Adipocyte (in vitro differentiated cells): ENCODE measurements at regions not wholly inside any gene's neighbourhood (a gene's known extent, or its start where the extent isn't known, plus 50 kb on each side); places are given as distances from the start of the nearest gene placed in this dataset.
"Not testable (repeated sequence)": the region's sequence is repeated elsewhere in the genome, so short reads cannot be mapped to it uniquely, and the experiment has no call there.

ENCODE experiments used
- DNase-seq: peaks from one replicate; pipeline ENCODE4 v3.0.0-alpha.2; 2015; ENCODE audit warnings: low read depth
- H3K27me3 ChIP-seq: replicated peaks from 2 replicates; pipeline ENCODE4 v1.7.0; 2013; ENCODE audit warnings: mild to moderate bottlenecking, low read length, moderate library complexity; ENCODE audit not compliant: control insufficient read depth, insufficient read depth
- H3K36me3 ChIP-seq: 2 replicates; pipeline ENCODE4 v1.7.0; 2013; ENCODE audit warnings: low read length, mild to moderate bottlenecking, moderate library complexity; ENCODE audit not compliant: control insufficient read depth, insufficient read depth, severe bottlenecking
- H3K4me1 ChIP-seq: 2 replicates; pipeline ENCODE4 v1.7.0; 2013; ENCODE audit warnings: mild to moderate bottlenecking, low read length, moderate library complexity; ENCODE audit not compliant: control insufficient read depth, insufficient read depth
- H3K4me3 ChIP-seq: 2 replicates; pipeline ENCODE4 v1.7.0; 2013; ENCODE audit warnings: mild to moderate bottlenecking, low read length, moderate library complexity
- H3K9ac ChIP-seq: 2 replicates; pipeline ENCODE4 v1.7.0; 2013; ENCODE audit warnings: mild to moderate bottlenecking, low read length, moderate library complexity
- H3K9me3 ChIP-seq: 2 replicates; pipeline ENCODE4 v1.7.0; 2013; ENCODE audit warnings: mild to moderate bottlenecking, low read length, moderate library complexity; ENCODE audit not compliant: control insufficient read depth

DNA sequence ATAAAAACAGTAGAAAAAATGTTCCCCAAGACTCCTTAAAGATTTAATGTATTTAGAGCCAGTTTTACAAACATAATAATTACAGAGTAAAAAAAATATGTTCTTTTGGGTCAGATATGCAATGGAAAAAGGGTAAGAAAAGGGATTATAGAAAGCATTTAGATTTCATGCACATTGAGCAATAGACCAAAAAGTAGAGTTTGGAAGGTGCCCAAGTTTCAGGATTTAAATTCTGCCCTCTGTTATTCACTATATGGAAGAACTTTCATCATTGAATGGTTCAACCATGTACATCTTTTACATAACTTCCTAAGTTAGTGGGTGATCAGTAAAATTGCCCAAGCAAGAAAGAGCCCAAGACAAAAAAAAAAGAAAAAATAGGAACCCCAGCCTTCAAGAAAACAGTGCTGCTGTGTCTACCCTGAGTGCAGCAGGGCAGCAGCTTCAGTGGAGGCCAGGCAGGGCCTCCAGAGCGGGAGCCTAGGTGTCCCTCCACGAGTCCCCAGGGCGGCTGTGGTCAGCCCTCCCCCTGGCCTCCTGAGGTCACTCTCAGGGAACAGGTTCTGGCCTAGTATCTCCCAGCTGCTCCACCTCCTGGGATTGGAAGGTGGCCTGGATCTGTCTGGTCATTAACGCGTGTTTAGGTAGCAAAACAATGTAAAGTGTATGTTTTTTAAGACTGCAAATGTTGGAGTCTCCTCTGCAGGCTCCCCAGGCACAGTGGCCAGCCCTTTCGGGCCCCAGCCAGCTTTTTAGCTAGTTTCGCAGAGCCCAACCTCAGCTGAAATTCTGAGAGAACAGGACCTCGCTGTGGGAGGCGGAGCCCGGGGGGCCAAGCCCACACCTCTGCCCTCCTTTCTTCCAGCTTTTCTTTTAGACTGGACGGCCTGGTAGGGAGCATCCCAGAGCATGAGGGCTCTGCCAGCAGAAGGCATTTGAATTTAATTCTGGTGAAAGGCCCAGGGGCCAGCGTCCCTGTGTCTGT lies 77.3 kb downstream of the TEX51 start:
- no peaks in the 10 kb centered on the region for H3K9me3 ChIP-seq
- DNase-seq: peak; percentile 85
- H3K36me3 ChIP-seq: no peaks in the 10 kb centered on the region
- no peak overlapping the region for H3K9ac ChIP-seq
- H3K4me3 ChIP-seq: no peak overlapping the region
- peaks cover 34% of the 10 kb centered on the region for H3K27me3 ChIP-seq
- peaks cover 20% of the 10 kb centered on the region for H3K4me1 ChIP-seq

DNA sequence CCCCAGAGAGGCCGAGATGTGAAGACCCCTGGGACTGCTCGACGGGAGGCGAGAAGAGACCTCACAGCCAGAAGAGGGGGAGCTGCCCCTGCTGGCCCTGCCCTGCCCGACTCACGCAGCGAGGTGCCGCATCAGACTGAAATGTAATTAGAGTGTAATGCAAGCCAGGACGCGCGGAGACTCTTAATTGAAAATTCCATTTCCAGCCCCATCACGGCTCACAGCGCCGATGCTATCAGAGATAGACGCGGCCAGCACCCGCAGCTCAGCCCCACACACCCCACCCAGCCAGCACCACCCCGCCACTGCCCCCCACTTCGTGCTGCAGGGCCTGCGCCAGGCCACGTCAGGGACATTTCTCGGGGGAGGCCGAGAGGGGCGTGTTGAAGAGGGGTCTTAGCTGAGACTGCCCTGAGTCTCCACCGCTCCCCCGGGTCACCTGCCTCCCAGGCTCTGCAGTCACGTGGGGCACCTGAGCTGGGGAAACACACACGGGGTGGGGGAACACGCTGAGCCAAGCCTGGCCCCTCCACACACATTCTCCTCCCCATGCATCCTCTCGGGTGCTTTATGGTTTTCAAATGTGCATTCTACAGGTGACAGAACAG lies 78.1 kb downstream of the TEX51 start:
- DNase-seq: no peak
- H3K9ac ChIP-seq: no peak overlapping the region
- H3K4me1 ChIP-seq: peaks cover 17% of the 10 kb centered on the region
- no peak overlapping the region for H3K4me3 ChIP-seq
- H3K27me3 ChIP-seq: peaks cover 36% of the 10 kb centered on the region
- no peaks in the 10 kb centered on the region for H3K9me3 ChIP-seq
- H3K36me3 ChIP-seq: no peaks in the 10 kb centered on the region

DNA sequence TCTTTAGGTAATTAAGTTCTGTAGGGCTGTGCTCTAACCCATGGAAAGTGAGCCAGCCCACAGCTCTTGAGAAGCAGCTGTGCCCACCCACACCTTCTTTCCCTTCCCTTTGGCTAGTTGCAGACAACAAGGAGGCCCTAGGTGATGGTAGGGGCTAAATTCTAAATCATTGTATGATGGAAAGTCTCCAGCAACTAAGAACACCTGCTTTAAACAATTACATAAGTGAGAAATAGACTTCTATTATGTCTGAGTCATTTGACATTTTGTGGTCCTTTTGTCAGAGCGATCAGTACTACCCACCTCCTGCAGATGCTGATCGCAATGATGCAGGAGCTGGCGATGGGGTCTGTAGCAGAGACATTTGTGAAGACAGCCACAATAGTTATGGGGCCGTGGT lies 79.6 kb downstream of the TEX51 start:
- H3K9me3 ChIP-seq: no peaks in the 10 kb centered on the region
- H3K36me3 ChIP-seq: no peaks in the 10 kb centered on the region
- peaks cover 16% of the 10 kb centered on the region for H3K4me1 ChIP-seq
- H3K4me3 ChIP-seq: no peak overlapping the region
- peaks cover 24% of the 10 kb centered on the region for H3K27me3 ChIP-seq
- no peak overlapping the region for H3K9ac ChIP-seq
- DNase-seq: no peak

DNA sequence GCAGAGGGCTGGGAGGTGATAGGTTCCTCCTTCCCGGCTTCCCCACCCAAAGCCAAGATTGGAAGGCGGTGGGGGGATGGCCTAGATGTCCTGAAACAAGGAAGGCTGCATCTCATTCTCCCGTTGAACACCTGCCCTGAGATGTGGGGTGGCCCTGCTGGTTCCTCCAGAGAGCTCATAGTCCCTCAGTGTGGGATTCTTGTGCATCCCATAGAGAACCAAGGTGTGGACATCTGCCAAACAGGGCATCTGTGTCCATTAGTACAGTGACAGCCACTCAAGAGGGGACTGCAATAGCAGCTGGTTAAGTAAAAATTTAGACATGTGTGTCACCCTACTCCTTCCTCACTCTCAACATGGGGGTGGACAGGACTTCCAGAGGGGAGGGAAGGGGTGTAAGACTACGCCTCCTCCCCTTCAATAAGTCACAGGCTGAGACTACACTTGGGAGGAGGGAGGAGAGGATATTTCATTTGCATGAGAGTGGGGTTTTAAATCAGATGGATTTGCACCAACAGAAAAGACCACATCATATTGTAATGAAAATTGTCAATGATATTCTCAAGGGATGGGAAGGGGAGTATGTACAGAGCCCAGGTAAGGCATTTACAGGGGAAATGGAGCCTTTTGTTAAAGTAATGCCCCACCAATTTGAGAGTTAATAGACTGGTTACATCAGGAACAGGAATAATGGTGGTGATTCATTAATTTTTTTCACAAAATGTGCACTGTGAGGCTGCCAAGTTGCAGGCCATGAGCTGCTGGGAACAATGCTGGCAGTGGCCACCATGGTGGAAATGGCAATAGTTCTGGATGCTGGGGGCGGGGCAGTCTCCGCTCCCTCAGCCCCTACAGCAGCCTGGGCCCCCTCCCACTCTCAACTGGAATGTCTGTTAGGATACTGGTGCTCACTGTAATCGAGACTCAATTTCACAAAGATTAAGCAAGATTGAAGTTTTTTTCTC lies 80.6 kb downstream of the TEX51 start:
- no peak for DNase-seq
- H3K4me1 ChIP-seq: peaks cover 16% of the 10 kb centered on the region
- no peaks in the 10 kb centered on the region for H3K9me3 ChIP-seq
- no peak overlapping the region for H3K9ac ChIP-seq
- H3K36me3 ChIP-seq: no peaks in the 10 kb centered on the region
- H3K4me3 ChIP-seq: no peak overlapping the region
- H3K27me3 ChIP-seq: peaks cover 14% of the 10 kb centered on the region

DNA sequence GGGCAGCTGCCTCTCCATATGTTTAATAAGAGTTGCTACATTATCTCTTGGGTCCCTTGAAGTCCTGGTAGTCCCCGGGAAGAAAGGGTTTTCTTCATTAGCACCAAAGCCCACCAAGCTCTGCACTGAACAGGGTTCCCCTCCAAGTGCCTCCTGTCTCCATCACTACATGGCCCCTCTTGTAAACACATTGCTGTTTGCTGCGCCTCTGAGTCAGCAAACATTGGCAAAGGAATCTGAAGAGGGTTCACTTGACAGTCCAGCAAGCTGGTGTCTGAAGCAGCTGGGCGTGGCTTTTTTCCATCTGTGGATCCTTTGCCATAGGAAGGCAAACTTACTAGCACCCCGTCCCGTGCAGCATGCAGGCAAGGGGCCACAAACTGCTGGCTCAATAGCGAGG lies 82.8 kb downstream of the TEX51 start:
- no peak for DNase-seq
- Histone ChIP-seq H3K9ac (no peak overlapping the region), H3K4me3 (no peak overlapping the region), H3K9me3 (no peaks in the 10 kb centered on the region), H3K4me1 (peaks cover 10% of the 10 kb centered on the region), H3K27me3 (peaks cover 19% of the 10 kb centered on the region), H3K36me3 (no peaks in the 10 kb centered on the region)

DNA sequence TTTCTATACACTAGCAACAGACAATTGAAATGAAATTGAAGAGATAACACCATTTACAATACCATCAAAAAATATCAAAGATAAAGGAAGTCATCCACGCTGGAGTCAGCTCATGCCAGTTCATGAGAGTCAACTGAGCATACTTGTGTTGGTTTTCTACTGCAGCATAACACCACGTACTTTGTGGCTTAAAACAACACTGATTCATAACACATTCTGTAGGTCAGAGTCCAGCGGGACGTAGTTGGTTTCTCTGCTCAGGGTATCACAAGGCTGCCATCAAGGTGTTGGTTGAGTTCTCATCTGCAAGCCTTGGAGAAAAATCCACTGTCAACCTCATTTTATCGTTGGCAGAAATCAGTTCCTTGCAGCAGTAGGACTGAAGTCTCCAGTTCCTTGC lies 84.2 kb downstream of the TEX51 start:
- peaks cover 32% of the 10 kb centered on the region for H3K27me3 ChIP-seq
- no peak overlapping the region for H3K4me3 ChIP-seq
- H3K36me3 ChIP-seq: no peaks in the 10 kb centered on the region
- H3K9me3 ChIP-seq: no peaks in the 10 kb centered on the region
- H3K4me1 ChIP-seq: peaks cover 10% of the 10 kb centered on the region
- no peak for DNase-seq
- no peak overlapping the region for H3K9ac ChIP-seq

DNA sequence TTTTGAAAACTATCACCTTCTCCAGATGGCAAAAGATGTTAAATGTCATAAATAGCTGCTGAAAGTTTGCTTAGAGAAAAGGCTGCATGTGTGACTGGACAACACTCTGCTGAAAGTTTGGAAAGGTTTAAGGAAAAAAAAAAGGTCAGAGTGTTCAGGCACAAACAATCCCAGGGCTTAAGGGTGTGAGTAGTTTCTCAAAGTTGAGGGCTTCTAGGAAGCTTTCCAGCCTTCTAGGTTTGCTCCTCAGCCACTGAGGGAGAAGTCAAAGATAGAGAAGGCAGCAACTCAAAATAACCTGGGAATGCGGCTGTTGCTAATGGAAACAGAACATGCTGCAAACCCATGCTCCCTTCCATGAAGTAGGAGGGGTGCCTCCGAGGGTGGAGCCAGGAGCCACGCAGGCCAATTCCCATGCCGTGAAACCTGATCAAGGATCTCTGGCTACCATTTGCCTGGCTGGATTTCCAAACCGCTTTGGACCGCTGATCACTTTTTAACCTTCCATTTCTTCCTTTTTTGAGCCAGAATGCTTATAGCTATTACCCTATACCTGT lies 88.0 kb downstream of the TEX51 start:
- Histone ChIP-seq H3K27me3 (peaks cover 33% of the 10 kb centered on the region), H3K9ac (no peak overlapping the region), H3K9me3 (no peaks in the 10 kb centered on the region), H3K36me3 (no peaks in the 10 kb centered on the region), H3K4me1 (no peaks in the 10 kb centered on the region), H3K4me3 (no peak overlapping the region)
- DNase-seq: no peak

DNA sequence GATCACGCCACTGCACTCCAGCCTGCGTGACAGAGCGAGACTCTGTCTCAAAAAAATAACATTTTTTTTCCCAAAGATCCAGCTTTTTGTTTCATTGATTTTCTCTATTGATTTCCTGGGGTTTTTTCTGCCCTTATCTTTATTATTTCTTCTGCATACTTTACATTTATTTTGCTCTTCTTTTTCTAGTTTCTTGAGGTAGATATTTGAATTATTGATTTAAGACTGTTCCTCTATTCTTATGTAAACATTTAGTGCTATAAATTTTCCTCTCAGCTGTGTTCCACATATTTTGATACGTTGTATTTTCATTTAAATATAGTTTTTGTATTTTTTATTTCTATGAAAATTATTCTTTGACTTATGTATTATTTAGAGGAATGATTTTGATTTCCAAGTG lies 89.8 kb downstream of the TEX51 start:
- Histone ChIP-seq H3K9me3 (no peaks in the 10 kb centered on the region), H3K27me3 (peaks cover 44% of the 10 kb centered on the region), H3K36me3 (no peaks in the 10 kb centered on the region), H3K4me3 (no peak overlapping the region), H3K4me1 (no peaks in the 10 kb centered on the region), H3K9ac (no peak overlapping the region)
- DNase-seq: no peak

DNA sequence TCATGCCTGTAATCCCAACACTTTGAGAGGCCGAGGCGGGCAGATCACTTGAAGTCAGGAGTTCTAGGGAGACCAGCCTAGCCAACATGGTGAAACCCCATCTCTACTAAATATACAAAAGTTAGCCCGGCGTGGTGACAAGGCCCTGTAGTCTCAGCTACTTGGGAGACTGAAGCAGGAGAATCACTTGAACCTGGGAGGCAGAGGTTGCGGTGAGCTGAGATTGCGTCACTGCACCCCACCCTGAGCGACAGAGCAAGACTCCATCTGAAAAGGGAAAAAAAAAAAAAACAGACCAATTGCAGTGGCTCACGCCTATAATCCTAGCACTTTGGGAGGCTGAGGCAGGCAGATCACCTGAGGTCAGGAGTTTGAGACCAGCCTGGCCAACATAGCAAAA lies 90.4 kb downstream of the TEX51 start:
- not testable (repeated sequence) for H3K4me1 ChIP-seq, DNase-seq, H3K9ac ChIP-seq, H3K4me3 ChIP-seq, H3K36me3 ChIP-seq, H3K9me3 ChIP-seq
- H3K27me3 ChIP-seq: peaks cover 44% of the 10 kb centered on the region

DNA sequence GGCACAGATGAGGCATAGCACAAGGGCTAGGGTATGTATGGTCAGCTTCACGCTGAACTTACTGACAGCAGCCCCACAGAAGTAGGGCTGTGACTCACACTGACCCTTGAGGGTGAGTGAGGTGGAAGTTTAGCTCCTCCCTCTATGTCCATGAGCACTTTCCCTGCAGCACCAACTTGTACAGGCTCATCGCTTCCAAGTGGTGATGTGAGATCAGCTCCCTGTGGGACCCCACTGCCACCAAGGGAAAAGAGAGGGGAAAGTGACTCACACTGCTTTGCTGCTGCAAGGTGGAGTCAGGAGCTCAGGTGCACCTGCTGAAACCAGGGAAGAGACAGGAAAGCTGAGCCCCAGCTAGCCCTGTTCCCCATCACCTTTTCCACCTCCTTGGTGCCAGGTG lies 91.5 kb downstream of the TEX51 start:
- Histone ChIP-seq H3K27me3 (peaks cover 47% of the 10 kb centered on the region), H3K4me3 (no peak overlapping the region), H3K4me1 (no peaks in the 10 kb centered on the region), H3K9me3 (no peaks in the 10 kb centered on the region), H3K9ac (no peak overlapping the region), H3K36me3 (no peaks in the 10 kb centered on the region)
- DNase-seq: no peak
